SJCRH30 (cell line): ENCODE measurements at regions not wholly inside any gene's neighbourhood (a gene's known extent, or its start where the extent isn't known, plus 50 kb on each side); places are given as distances from the start of the nearest gene placed in this dataset.

ENCODE experiments used
- DNase-seq, 2 experiments: peaks; one replicate each; pipeline ENCODE4 v3.0.0-alpha.2; 2015 to 2020
- H3K27ac ChIP-seq: fragments of 250-450 bp; sonication (Bioruptor Pico); 2 replicates; pipeline ENCODE4 v1.5.1; 2020; ENCODE audit warnings: mild to moderate bottlenecking, moderate library complexity
- H3K27me3 ChIP-seq: fragments of 250-450 bp; sonication (Bioruptor Pico); 2 replicates; pipeline ENCODE4 v1.5.1; 2020; ENCODE audit warnings: mild to moderate bottlenecking, moderate library complexity
- H3K36me3 ChIP-seq: fragments of 250-450 bp; sonication (Bioruptor Pico); 2 replicates; pipeline ENCODE4 v1.5.1; 2020; ENCODE audit warnings: mild to moderate bottlenecking, moderate library complexity
- H3K4me1 ChIP-seq: fragments of 250-450 bp; sonication (Bioruptor Pico); 2 replicates; pipeline ENCODE4 v1.5.1; 2020; ENCODE audit warnings: mild to moderate bottlenecking, moderate library complexity
- H3K4me3 ChIP-seq: fragments of 250-450 bp; sonication (Bioruptor Pico); 2 replicates; pipeline ENCODE4 v1.5.1; 2020; ENCODE audit warnings: mild to moderate bottlenecking, moderate library complexity
- H3K9me3 ChIP-seq: fragments of 250-450 bp; sonication (Bioruptor Pico); replicated peaks from 2 replicates; pipeline ENCODE4 v1.5.1; 2020; ENCODE audit warnings: mild to moderate bottlenecking, moderate library complexity

DNA sequence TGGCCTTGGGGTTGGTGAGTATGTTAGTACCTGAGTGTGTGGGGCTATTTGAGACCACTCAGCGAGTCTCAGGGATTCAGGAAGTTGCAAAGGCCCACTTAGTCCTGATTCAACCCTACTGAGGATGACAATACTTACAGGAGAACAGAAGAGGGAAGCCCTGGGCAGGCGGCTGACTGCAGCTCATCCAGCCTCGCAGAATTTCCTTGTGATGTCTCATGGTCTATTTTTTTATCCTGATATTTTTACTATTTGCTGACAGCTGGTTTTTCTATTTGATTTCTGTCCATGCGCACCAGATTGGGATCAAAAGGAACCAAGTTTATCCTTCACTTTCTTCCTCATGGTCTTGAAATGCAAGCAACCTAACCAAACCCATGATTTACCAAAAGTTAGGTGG lies 201.8 kb upstream of the LNX1 start:
- DNase-seq: no peak
- no peaks in the 10 kb centered on the region for H3K9me3 ChIP-seq
- H3K36me3 ChIP-seq: no peaks in the 10 kb centered on the region
- no peak overlapping the region for H3K4me3 ChIP-seq
- no peak overlapping the region for H3K27ac ChIP-seq
- H3K4me1 ChIP-seq: no peaks in the 10 kb centered on the region
- H3K27me3 ChIP-seq: no peaks in the 10 kb centered on the region

DNA sequence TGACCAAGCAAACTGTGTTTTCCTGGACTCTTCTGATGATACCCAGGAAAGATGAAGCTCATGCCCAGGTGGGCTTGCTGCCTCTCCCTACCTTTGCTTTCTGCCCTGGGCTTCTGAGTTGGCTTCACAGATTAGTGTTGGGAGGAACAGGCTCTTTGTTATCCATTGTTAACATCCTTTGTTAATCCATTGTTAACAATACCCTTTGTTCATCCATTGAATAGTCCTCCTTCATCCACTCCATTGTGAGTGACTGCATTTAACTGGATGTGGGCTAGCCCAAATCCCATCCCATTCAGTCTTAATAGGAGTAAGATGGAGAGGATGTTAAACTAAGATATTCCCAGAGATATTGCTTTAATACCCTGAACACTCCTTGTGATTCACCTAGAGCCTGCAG lies 199.0 kb upstream of the LNX1 start:
- Histone ChIP-seq H3K4me3 (no peak overlapping the region), H3K27ac (no peak overlapping the region), H3K27me3 (no peaks in the 10 kb centered on the region), H3K36me3 (no peaks in the 10 kb centered on the region), H3K4me1 (no peaks in the 10 kb centered on the region), H3K9me3 (no peaks in the 10 kb centered on the region)
- DNase-seq: no peak

DNA sequence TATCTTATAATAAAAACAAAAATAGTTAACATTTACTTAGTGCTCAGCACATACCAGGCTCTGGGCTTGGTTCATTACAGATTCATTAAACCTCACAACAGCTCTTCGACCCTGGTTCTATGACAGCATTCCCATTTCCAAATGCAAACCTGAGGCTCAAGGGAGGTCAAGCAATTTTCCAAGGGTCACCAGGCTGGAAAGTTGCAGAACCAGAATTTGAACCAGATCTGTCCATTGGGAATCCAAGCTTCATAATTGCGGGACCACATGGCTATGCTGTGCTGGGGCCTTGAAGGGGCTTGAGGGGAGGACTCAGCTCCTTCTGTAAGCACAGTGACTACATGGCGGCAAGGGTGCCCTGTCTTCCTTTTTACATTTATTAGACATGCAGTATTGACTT lies 197.3 kb upstream of the LNX1 start:
- Histone ChIP-seq H3K9me3 (no peaks in the 10 kb centered on the region), H3K36me3 (no peaks in the 10 kb centered on the region), H3K27ac (no peak overlapping the region), H3K27me3 (no peaks in the 10 kb centered on the region), H3K4me3 (no peak overlapping the region), H3K4me1 (no peaks in the 10 kb centered on the region)
- DNase-seq: no peak

DNA sequence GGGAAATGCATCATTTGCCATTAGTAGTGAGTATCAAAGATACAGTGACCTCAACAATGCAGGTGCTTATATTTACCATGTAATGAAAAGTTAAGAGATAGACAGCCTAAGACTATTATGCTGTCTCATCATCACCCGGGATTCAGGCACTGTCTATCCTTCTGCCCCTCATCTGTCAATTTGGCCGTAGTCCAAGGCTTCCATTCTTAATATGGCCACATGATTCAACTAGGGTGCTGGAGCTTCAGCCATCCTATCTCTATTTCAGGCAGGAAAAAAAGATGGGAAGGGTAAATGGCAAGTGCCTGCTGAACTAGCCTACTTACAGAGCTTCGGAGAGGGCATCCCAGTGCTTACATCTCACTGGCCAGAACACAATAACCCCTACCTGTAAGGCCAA lies 196.7 kb upstream of the LNX1 start:
- H3K4me1 ChIP-seq: no peaks in the 10 kb centered on the region
- no peak overlapping the region for H3K4me3 ChIP-seq
- no peaks in the 10 kb centered on the region for H3K9me3 ChIP-seq
- H3K27ac ChIP-seq: no peak overlapping the region
- DNase-seq: peak in 1 of 2 experiments; percentile 15
- H3K27me3 ChIP-seq: no peaks in the 10 kb centered on the region
- H3K36me3 ChIP-seq: no peaks in the 10 kb centered on the region

DNA sequence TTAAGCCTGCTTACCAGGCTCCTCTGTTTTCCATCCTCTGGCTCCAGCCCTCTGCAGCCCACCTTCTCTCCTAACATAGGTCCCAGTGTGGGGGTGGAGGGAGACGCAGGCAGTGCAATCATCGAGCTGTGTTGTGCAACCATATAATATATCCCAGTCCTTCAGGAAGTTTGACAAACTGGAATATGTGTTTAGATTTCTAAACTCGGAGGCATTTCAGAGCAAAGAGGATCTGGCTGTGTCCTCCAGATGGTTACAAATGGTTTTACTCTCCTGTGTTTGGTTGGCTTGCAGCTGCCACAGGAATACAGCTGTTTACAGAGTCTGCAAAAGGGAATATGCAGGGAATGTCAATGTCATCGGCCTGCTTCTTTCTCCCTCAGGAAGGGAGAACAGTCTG lies 195.3 kb upstream of the LNX1 start:
- Histone ChIP-seq H3K4me1 (no peaks in the 10 kb centered on the region), H3K27ac (no peak overlapping the region), H3K4me3 (no peak overlapping the region), H3K36me3 (no peaks in the 10 kb centered on the region), H3K27me3 (no peaks in the 10 kb centered on the region), H3K9me3 (no peaks in the 10 kb centered on the region)
- DNase-seq: peak in 1 of 2 experiments; percentile 8

DNA sequence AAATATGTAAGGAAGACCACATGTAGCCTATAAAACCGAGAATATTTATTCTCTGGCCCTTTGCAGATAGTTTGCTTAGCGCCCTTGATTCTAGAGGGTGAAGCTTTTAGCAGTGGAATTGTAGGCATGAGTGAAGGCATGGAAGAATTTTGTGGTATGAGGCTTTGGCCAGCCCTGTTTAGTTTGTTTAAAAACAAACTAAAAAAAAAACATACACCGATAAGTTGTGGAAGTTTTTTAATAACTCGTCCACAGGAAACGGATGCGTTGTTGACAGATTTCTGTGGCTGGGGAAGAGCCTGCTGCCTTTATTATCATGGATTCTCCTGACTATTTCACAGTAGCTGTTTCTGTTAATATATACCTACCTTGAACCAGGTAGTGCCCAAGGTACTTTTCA lies 194.7 kb upstream of the LNX1 start:
- Histone ChIP-seq H3K9me3 (no peaks in the 10 kb centered on the region), H3K36me3 (no peaks in the 10 kb centered on the region), H3K27ac (no peak overlapping the region), H3K27me3 (no peaks in the 10 kb centered on the region), H3K4me1 (no peaks in the 10 kb centered on the region), H3K4me3 (no peak overlapping the region)
- no peak for DNase-seq

DNA sequence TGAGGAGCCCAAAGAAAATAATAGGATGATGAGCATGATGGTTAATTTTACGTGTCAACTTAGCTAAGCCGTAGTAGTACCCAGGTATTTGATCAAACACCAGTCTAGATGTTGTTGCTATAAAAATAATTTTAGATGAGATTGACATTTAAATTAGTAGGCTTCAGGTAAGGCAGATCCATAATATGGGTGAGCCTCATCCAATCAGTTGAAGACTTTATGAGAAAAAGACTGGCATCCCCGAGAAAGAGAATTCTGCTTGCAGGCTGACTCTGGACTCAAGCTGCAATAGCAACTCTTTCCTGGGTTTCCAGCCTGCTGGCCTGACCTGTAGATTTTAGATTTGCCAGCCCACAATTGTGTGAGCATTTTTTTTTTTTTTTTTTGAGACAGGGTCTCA lies 192.8 kb upstream of the LNX1 start:
- H3K27ac ChIP-seq: no peak overlapping the region
- DNase-seq: no peak
- H3K27me3 ChIP-seq: no peaks in the 10 kb centered on the region
- no peaks in the 10 kb centered on the region for H3K9me3 ChIP-seq
- no peaks in the 10 kb centered on the region for H3K4me1 ChIP-seq
- H3K36me3 ChIP-seq: no peaks in the 10 kb centered on the region
- no peak overlapping the region for H3K4me3 ChIP-seq

DNA sequence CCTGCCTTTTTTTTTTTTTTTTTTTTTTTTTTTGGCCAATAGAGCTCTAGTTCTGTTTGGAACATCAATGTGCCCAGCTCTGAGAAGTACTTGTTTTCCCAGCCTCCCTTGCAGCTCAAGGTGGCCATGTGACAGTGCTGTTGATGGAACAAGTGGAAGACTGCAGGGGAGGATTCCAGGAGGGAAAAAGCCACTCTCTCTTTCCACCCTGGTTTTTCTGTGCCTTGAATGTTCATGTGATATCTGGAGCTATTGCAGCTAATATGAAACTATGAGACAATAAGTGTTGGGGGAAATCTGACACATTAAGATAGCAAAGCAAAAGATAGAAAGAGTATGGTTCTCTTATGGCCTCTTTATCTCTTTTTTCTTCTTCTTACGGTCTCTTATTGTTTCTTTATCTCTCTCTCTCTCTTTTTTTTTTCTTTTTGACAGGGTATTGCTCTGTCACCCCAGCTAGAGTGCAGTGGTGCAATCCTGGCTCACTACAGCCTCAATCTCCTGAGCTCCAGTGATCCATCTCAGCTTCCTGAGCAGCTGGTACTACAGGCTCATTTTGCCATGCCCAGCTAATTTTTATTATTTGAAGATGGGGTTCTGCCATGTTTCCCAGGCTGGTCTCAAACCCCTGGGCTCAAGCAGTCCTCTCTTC lies 192.0 kb upstream of the LNX1 start:
- no peak overlapping the region for H3K27ac ChIP-seq
- peaks cover 1% of the 10 kb centered on the region; the same call in 1 of the 2 replicates for H3K27me3 ChIP-seq
- H3K4me1 ChIP-seq: no peaks in the 10 kb centered on the region
- DNase-seq: no peak
- H3K9me3 ChIP-seq: no peaks in the 10 kb centered on the region
- no peak overlapping the region for H3K4me3 ChIP-seq
- no peaks in the 10 kb centered on the region for H3K36me3 ChIP-seq

DNA sequence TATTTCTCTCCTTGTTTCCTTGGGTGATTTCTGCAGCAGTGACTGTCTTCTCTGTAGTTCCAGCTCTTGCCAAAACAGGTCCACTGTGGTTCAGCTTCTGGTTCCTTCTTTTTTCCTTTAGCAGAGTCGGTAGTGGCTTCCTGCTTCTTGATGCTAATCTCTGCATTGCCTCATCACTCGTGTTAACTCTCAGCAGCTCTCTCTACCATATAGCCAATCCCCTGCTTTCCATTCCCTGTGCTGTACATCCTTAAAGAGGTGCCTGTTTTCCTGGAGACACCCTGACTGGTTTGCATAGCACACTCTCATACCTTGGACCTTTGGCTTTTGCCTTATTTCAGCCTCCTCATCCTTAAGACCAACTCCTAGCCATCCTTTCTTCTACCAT lies 191.2 kb upstream of the LNX1 start:
- Histone ChIP-seq H3K27ac (no peak overlapping the region), H3K9me3 (no peaks in the 10 kb centered on the region), H3K4me3 (no peak overlapping the region), H3K4me1 (no peaks in the 10 kb centered on the region), H3K27me3 (peaks cover 4% of the 10 kb centered on the region; the same call in 1 of the 2 replicates), H3K36me3 (no peaks in the 10 kb centered on the region)
- DNase-seq: no peak

DNA sequence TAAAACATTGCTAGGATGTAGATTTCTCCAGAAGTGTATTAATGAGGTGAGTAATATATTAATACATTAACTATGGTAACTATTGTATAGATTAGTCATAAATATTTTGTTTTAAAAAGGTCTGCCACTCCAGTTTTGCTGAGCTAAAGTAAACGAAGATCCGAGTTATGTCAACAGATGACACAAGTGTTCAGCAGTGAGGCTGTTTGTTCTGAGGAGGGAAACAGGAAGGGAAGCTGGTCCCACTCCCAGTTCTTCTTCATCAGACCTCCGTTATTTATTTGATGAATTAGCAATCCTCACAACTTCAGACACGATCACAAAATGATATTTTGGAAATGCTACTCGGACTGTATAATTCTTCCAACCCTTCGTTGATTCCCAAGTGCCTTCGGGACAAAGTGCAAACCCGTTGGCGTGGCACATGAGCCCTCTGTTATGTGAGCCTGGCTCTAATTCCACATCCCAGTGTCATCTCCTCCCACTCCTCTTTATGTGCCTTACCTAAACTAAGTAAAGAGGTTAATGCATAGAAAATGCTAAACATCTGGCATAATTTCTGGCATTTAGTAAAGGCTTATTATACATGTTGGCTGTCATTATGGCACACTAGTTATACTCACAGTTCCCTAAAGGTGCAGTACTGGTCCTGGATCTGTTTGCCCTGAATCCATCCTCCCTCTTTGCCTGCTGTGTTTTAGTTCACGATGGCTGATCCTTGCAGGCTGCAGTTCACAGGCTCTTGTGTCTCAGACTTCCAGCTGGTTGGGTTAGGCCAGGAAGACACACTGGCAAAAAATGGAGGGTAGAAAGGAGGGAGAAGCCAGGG lies 190.6 kb upstream of the LNX1 start:
- no peaks in the 10 kb centered on the region for H3K4me1 ChIP-seq
- H3K27me3 ChIP-seq: peaks cover 4% of the 10 kb centered on the region; the same call in 1 of the 2 replicates
- H3K36me3 ChIP-seq: no peaks in the 10 kb centered on the region
- H3K9me3 ChIP-seq: no peaks in the 10 kb centered on the region
- no peak overlapping the region for H3K4me3 ChIP-seq
- DNase-seq: no peak
- H3K27ac ChIP-seq: no peak overlapping the region

DNA sequence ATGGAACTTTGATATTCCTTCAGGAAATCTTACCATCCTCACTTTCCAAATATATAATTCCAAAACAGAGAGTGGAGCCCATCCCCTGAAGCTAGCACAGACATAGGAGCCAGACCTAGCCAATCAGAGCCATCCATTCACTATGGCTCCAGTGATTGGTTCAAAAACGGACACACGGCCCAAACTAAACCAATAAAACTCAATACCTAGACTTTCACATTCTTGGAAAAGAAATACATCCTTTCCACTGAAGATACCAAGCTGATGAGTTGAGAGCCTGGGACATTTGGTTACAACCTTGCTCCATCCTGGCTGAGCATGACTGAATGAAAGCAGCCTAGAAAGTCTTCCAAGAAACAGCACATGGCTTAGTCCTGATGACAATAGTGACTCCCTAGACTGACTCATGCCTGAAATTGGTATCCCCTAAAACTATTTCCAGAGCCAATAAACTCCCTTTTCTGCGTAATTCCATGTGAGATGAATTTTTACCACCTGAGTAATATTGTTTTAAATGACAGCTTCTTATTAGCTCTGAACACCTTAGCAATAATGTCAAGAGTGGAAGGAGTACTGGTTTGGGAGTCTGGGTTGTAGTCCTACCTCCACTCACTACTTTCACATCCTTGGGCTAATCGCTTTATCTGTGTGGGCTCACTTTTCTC lies 189.6 kb upstream of the LNX1 start:
- H3K4me3 ChIP-seq: no peak overlapping the region
- no peaks in the 10 kb centered on the region for H3K9me3 ChIP-seq
- no peak for DNase-seq
- no peaks in the 10 kb centered on the region for H3K36me3 ChIP-seq
- H3K27me3 ChIP-seq: peaks cover 4% of the 10 kb centered on the region; the same call in 1 of the 2 replicates
- H3K27ac ChIP-seq: no peak overlapping the region
- no peaks in the 10 kb centered on the region for H3K4me1 ChIP-seq

DNA sequence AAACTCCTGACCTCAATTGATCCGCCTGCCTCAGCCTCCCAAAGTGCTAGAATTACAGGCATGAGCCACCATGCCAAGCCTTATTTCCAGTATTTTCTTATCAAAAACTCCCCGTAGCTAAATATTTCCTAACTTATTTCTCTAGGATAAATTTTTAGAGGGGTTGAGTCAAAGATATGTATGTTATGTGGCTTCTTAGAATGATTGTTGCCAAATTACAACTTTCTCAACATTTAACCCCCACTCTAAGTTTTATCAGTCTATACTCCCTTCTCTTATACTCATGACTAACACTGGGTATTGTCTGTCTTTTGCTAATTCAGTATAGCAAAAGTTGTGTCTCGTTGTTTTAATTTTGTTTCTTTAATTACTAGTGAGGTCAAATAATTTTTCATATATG lies 187.7 kb upstream of the LNX1 start:
- DNase-seq: no peak
- Histone ChIP-seq H3K4me3 (no peak overlapping the region), H3K9me3 (no peaks in the 10 kb centered on the region), H3K27me3 (peaks cover 4% of the 10 kb centered on the region), H3K27ac (no peak overlapping the region), H3K36me3 (no peaks in the 10 kb centered on the region), H3K4me1 (no peaks in the 10 kb centered on the region)

DNA sequence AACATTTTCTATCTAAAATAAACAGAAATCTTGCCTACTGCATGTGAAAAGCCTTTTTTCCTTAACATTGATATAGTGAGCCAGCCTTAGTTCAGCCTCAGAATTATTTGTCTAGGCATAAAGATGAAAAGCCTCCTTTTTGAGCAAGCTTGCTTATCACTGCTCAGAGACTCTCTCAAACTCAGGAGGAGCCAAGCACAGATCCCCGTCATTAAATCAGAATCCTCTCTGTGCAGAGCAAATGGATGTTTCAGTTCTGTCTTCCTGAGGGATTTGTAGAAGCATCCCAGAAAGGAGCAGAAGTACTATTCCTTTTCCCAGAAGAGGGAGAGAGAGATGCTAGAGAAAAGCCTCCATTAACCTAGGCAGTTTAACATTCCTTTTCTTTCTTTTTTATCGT lies 186.9 kb upstream of the LNX1 start:
- no peaks in the 10 kb centered on the region for H3K4me1 ChIP-seq
- H3K9me3 ChIP-seq: no peaks in the 10 kb centered on the region
- no peak overlapping the region for H3K27ac ChIP-seq
- DNase-seq: no peak
- H3K27me3 ChIP-seq: peaks cover 4% of the 10 kb centered on the region
- no peaks in the 10 kb centered on the region for H3K36me3 ChIP-seq
- H3K4me3 ChIP-seq: no peak overlapping the region

DNA sequence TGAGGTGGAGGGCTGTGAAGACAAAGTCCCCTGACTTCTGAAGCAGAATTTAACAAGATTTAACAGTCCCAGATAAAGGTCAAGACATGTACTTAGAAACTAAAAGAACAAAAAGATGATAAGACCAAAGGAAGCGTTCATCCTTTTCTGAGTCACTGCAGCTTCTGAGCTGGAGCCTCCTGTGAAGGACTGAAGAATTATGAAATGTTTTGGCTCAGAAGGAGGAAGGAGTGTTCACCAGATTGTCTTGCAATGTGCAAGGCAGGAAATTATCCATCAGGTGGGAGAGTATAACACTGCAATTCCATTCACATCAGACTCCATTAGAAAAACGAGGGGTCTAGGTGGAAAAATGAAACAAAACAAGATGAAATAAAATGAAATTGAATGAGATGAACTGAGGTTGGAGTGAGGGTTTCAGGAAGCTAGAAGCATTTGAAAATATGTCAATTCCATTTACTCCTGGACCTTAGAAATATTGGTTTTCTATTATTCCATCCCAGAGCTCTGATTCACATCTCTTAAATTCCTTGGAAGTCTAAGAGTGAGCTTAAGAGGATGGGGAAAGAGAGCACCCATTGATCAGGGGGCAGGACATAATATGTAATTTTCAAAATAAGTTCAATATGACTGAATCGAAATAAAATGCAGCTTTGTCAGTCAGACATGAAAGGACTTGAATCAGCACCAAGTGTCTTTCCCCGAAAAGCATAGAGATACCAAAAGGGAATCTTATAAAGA lies 186.1 kb upstream of the LNX1 start:
- Histone ChIP-seq H3K9me3 (no peaks in the 10 kb centered on the region), H3K4me3 (no peak overlapping the region), H3K27me3 (peaks cover 4% of the 10 kb centered on the region), H3K4me1 (no peaks in the 10 kb centered on the region), H3K27ac (no peak overlapping the region), H3K36me3 (no peaks in the 10 kb centered on the region)
- no peak for DNase-seq

DNA sequence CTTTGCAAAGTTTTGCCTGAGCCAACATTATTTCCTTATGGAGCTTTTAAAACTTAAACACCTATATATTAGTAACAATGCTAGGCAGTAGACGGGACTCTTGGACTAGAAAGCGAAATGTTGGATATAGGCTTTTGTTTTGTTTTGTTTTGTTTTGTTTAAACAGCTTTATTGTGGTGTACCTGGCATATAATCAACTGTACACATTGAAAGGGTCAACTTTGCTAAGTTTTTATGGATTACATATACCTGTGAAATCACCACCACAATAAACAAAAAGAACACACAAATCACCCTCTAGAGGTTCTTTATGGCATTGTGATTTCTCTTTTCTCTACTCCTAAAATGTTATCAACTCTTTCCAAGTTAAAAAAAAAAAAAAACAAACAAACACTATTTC lies 184.9 kb upstream of the LNX1 start:
- Histone ChIP-seq H3K4me1 (no peaks in the 10 kb centered on the region), H3K9me3 (no peaks in the 10 kb centered on the region), H3K36me3 (no peaks in the 10 kb centered on the region), H3K27ac (no peak overlapping the region), H3K27me3 (peaks cover 4% of the 10 kb centered on the region), H3K4me3 (no peak overlapping the region)
- no peak for DNase-seq
